Dermis microvascular lymphatic vessel endothelial cell (primary cell): ENCODE measurements at regions not wholly inside any gene's neighbourhood (a gene's known extent, or its start where the extent isn't known, plus 50 kb on each side); places are given as distances from the start of the nearest gene placed in this dataset.
"Not testable (repeated sequence)": the region's sequence is repeated elsewhere in the genome, so short reads cannot be mapped to it uniquely, and the experiment has no call there.

Source experiments
- DNase-seq, 2 donors: peaks; one replicate each; pipeline versions ENCODE4 v3.0.0 to v3.0.0-alpha.2; 2010; ENCODE audit warnings: low read depth in 2 of 2

GRCh38 chr1:105101261-105101660, 1351.6 kb downstream of the AMY1C start:
- DNase-seq: no peak

- no peak for DNase-seq
These were observed 1352.7 kb downstream of the AMY1C start for GRCh38 chr1:105102371-105102770.

DNA sequence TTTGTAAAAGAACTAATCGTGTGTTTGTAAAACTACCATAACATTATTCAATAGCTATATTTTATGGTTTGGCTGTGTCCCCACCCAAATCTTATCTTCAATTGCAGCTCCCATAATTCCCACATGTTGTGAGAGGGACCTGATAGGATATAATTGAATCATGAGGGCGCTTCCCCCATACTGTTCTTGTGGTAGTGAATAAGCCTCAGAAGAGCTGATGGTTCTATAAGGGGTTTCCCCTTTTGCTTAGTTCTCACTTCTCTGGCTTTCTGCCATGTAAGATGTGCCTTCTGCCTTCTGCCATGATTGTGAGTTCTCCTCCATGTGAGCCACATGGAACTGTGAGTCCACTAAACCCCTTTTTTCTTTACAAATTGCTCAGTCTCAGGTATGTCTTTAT, 1372.3 kb downstream of the AMY1C start:
- no peak for DNase-seq

DNA sequence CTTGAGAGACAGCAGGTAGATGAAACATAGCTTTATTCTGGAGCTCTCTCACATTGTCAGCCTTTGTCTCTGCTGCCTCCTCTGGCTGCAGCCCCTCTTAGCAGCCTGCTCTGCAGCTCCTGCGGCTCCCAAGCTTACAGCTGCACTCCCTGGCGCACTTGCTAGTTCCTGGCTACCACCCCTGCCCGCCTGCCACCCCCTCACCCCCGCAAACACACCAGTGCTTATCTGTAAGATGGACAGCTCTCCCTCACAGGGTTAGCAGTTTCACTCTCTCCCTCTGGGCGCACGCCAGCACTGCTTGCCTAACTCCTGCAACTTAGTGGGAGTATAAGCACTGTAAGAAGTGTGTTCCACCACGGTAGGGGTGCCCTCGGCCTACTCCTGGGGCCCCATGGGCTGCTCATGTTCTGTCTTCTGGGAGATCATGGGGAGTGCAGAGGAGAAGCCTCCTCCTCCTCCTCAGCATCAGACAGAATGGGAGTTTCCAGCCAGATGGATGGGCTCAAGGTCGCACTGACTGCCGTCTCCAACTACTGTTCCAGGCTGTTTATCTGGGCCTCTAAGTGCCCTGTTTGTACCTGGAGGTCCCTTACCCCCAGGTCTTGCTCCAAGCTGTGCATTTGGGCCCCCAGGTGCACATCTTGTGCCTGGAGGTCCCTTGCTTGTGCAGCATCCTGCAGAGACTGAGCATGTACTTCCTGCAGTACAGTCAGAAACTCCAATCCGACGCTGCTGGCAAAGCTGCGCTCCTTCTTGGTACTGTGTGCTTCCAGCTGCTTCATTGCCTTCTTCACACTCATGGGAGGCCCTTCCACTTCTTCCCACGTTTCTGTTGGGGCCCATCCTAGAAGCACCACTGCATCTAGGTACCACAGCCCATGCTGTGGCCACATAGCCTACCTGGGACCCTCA, 1388.1 kb downstream of the AMY1C start:
- no peak for DNase-seq

DNA sequence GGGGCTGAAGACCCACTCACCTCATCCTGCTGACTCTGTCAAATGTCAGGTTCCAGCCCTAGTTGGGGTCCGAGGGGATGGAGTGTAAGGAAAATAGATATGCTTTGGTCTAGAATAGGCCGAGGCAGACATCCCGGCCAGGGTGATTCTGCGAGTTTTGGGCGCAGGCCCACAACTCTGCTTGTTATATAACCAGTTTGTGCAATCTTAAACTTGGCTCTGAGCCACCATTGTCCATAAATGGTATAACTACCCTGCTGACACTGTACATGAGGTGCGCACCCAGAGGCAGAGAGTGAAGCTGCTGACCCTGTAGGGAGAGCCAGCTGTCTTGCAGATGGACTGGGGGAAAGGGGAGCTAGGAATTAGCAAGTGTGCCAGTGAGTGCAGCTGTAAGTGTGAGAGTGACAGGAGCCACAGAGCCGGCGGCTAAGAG, 1388.8 kb downstream of the AMY1C start:
- DNase-seq: no peak

- DNase-seq: no peak
These were observed 1423.1 kb downstream of the AMY1C start for GRCh38 chr1:105172788-105173187.

- no peak for DNase-seq
These were observed 1431.1 kb downstream of the AMY1C start for GRCh38 chr1:105180789-105181188.

GRCh38 chr1:105204836-105205371, 1455.2 kb downstream of the AMY1C start:
- no peak for DNase-seq

DNA sequence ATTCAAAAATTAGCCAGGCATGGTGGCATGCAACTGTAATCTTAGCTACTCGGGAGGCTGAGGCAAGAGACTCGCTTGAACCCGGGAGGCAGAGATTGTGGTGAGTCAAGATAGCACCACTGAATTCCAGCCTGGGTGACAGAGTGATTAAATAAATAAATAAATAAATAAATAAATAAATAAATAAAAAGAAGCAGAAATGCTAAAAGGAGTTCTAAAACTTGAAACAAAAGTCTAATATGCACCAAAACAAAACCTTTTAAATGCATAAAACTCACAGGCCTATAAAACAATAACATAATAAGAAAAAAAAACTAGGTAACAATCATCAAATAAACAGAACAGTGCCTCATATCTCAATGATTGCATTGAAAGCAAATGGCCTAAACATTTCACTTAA, 1458.9 kb downstream of the AMY1C start:
- no peak for DNase-seq

GRCh38 chr1:105210747-105211146, 1461.0 kb downstream of the AMY1C start:
- no peak for DNase-seq

DNA sequence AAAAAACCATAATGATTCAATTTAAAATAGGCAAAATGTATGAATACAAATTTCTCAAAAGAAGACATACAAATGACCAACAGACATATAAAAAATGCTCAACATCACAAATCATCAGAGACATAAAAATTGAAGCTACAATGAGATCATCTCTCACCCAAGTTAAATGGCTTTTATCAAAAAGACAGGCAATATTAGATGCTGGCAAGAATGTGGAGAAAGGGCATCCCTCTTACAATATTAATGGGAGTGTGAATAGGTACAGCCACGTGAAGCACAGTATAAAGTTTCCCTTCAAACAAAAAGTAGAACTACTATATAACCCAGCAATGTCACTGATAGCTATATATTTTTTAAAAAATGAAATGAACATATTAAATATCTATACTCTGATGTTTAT, 1481.7 kb downstream of the AMY1C start:
- DNase-seq: no peak

GRCh38 chr1:105243411-105243810, 1493.7 kb downstream of the AMY1C start:
- DNase-seq: no peak

- no peak for DNase-seq
These were observed 1494.3 kb downstream of the AMY1C start for GRCh38 chr1:105243969-105244368.

GRCh38 chr1:105254906-105255305, 1505.2 kb downstream of the AMY1C start:
- no peak for DNase-seq

GRCh38 chr1:105260001-105260400, 1510.3 kb downstream of the AMY1C start:
- DNase-seq: no peak

DNA sequence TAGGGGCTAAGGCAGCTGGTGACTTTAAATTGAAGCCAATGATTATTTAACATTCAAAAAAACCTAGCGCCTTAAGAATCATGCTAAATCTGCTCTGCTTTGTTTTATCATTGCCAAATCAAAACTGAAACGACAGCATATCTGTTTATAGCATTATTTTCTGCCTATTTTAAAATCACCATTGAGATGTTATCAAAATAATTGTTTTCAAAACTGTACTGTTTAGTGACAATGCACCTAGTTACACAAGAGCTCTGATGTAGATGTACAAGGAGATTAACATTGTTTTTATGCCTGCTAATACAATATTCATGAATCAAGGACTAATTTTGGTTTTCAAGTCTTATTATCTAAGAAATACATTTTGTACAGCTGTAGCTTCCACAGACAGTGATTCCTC, 1521.3 kb downstream of the AMY1C start:
- DNase-seq: no peak

GRCh38 chr1:105272376-105272775, 1522.7 kb downstream of the AMY1C start:
- DNase-seq: not testable (repeated sequence)

GRCh38 chr1:105294838-105295237, 1545.1 kb downstream of the AMY1C start:
- no peak for DNase-seq

GRCh38 chr1:105310063-105310462, 1560.4 kb downstream of the AMY1C start:
- no peak for DNase-seq

DNA sequence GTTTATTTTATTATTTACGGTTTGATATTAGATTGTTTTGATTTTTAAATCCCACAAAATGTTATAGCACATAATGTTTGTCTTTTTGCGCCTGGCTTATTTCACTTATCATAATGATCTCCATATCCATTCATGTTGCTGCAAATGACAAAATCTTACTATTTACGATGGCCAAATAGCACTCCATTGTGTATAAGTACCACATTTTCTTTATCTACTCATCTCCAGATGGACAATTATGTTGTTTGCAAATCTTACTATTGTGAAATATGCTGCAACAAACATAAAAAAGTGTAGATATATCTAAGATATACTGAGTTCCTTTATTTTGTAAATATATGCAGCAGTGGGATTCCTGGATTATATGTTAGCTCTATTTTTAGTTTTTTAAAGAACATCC, 1568.3 kb downstream of the AMY1C start:
- no peak for DNase-seq

- DNase-seq: no peak
These were observed 1577.2 kb downstream of the AMY1C start for GRCh38 chr1:105326886-105327285.

- no peak for DNase-seq
These were observed 1587.7 kb downstream of the AMY1C start for GRCh38 chr1:105337420-105337819.

DNA sequence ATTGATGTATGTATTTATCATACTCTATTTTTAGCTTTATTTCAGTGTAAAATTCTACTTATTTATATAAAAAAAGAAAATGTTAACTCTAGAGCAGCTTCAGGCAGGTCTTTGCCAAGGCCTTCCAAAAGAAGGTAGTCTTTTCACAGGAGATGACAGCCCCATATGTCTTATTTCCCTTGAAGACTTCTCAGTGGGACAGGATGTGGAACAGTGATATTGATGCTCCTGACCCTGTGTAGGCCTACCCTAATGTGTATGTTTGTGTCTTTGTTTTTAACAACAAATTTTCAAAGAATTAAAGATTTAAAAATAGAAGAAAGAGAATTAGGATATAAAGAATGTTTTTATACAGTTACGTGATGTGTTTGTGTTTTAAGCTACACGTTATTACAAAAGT, 1593.6 kb downstream of the AMY1C start:
- DNase-seq: no peak
